OCI-LY1 (cell line): ENCODE measurements at regions not wholly inside any gene's neighbourhood (a gene's known extent, or its start where the extent isn't known, plus 50 kb on each side); places are given as distances from the start of the nearest gene placed in this dataset.

Experiments used
- H2AFZ ChIP-seq: fragments of 200-600 bp; sonication (generic), shearing (Covaris generic); 2 replicates; pipeline ENCODE4 v1.6.0; 2014; ENCODE audit warnings: antibody characterized with exemption, mild to moderate bottlenecking, low read length
- H3F3A ChIP-seq: fragments of 200-600 bp; sonication (generic), shearing (Covaris generic); 2 replicates; pipeline ENCODE4 v1.6.0; 2014; ENCODE audit warnings: mild to moderate bottlenecking, antibody characterized with exemption, low read length, moderate library complexity; ENCODE audit not compliant: insufficient read depth
- H3K27ac ChIP-seq: fragments of 200-600 bp; sonication (generic); 2 replicates; pipeline ENCODE4 v1.5.1; 2014; ENCODE audit warnings: low read length, mixed run types, mild to moderate bottlenecking, low read depth; ENCODE audit not compliant: poor library complexity, severe bottlenecking
- H3K27me3 ChIP-seq: fragments of 200-600 bp; sonication (generic); 2 replicates; pipeline ENCODE4 v1.6.0; 2014; ENCODE audit warnings: antibody characterized with exemption, mild to moderate bottlenecking, low read length, moderate library complexity; ENCODE audit not compliant: insufficient read depth
- H3K36me3 ChIP-seq: fragments of 200-600 bp; sonication (generic); 2 replicates; pipeline ENCODE4 v1.6.1; 2014; ENCODE audit warnings: mild to moderate bottlenecking, antibody characterized with exemption, low read length, moderate library complexity, mixed read lengths; ENCODE audit not compliant: insufficient read depth
- H3K4me1 ChIP-seq: fragments of 200-600 bp; sonication (generic); 2 replicates; pipeline ENCODE4 v1.5.1; 2014; ENCODE audit warnings: mild to moderate bottlenecking, low read length, moderate library complexity; ENCODE audit not compliant: insufficient read depth, severe bottlenecking
- H3K4me2 ChIP-seq: fragments of 200-600 bp; sonication (generic), shearing (Covaris generic); 2 replicates; pipeline ENCODE4 v1.6.1; 2014; ENCODE audit warnings: low read length
- H3K4me3 ChIP-seq: fragments of 200-600 bp; sonication (generic); 2 replicates; pipeline ENCODE4 v1.5.1; 2014; ENCODE audit warnings: low read length, low read depth, mild to moderate bottlenecking, mixed read lengths; ENCODE audit not compliant: poor library complexity, severe bottlenecking
- H3K79me2 ChIP-seq: fragments of 200-600 bp; shearing (Covaris generic); 2 replicates; pipeline ENCODE4 v1.6.1; 2016; ENCODE audit warnings: mixed run types, low read length, mixed read lengths; ENCODE audit not compliant: insufficient read depth
- H3K9ac ChIP-seq: fragments of 200-600 bp; sonication (generic), shearing (Covaris generic); 2 replicates; pipeline ENCODE4 v1.6.1; 2014; ENCODE audit warnings: mild to moderate bottlenecking, low read length, mixed read lengths
- H3K9me2 ChIP-seq: fragments of 200-600 bp; sonication (generic), shearing (Covaris generic); 2 replicates; pipeline ENCODE4 v1.6.1; 2014; ENCODE audit warnings: low read depth, mild to moderate bottlenecking, low read length, mixed read lengths
- H3K9me3 ChIP-seq: fragments of 200-600 bp; shearing (Covaris generic); 2 replicates; pipeline ENCODE4 v1.6.1; 2014; ENCODE audit warnings: low read length, mixed read lengths
- H4K20me1 ChIP-seq: fragments of 200-600 bp; sonication (generic), shearing (Covaris generic); 2 replicates; pipeline ENCODE4 v1.6.0; 2016; ENCODE audit warnings: mild to moderate bottlenecking, low read length; ENCODE audit not compliant: insufficient read depth
- EZH2 ChIP-seq: fragments of 200-600 bp; sonication (generic), shearing (Covaris generic); IDR thresholded peaks from 2 replicates; pipeline ENCODE4 v1.8.0; 2017; ENCODE audit warnings: borderline replicate concordance, mixed run types, mild to moderate bottlenecking, antibody characterized with exemption, low read length, moderate library complexity, mixed read lengths
- TF ChIP-seq, protein P1 (sequence below): fragments of 200-600 bp; sonication (generic), shearing (Covaris generic); IDR thresholded peaks from 2 replicates; pipeline ENCODE4 v1.5.1; 2017; ENCODE audit warnings: mild to moderate bottlenecking, antibody characterized with exemption, low read length, moderate library complexity, mixed read lengths

GRCh38 chr15:62599791-62600777 lies 435.0 kb upstream of the C2CD4B start:
- Histone ChIP-seq H3K4me3 (no peak overlapping the region), H2AFZ (no peak overlapping the region), H3K27me3 (no peaks in the 10 kb centered on the region), H3K9ac (no peak overlapping the region), H3K27ac (no peak overlapping the region), H3K9me3 (no peaks in the 10 kb centered on the region), H4K20me1 (no peaks in the 10 kb centered on the region), H3K4me2 (no peak overlapping the region), H3K9me2 (no peaks in the 10 kb centered on the region), H3K4me1 (no peaks in the 10 kb centered on the region), H3K36me3 (no peaks in the 10 kb centered on the region), H3K79me2 (no peaks in the 10 kb centered on the region), H3F3A (no peaks in the 10 kb centered on the region)
- TF ChIP-seq, protein P1, sequence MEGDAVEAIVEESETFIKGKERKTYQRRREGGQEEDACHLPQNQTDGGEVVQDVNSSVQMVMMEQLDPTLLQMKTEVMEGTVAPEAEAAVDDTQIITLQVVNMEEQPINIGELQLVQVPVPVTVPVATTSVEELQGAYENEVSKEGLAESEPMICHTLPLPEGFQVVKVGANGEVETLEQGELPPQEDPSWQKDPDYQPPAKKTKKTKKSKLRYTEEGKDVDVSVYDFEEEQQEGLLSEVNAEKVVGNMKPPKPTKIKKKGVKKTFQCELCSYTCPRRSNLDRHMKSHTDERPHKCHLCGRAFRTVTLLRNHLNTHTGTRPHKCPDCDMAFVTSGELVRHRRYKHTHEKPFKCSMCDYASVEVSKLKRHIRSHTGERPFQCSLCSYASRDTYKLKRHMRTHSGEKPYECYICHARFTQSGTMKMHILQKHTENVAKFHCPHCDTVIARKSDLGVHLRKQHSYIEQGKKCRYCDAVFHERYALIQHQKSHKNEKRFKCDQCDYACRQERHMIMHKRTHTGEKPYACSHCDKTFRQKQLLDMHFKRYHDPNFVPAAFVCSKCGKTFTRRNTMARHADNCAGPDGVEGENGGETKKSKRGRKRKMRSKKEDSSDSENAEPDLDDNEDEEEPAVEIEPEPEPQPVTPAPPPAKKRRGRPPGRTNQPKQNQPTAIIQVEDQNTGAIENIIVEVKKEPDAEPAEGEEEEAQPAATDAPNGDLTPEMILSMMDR: no peak
- no peak for TF ChIP-seq EZH2

DNA sequence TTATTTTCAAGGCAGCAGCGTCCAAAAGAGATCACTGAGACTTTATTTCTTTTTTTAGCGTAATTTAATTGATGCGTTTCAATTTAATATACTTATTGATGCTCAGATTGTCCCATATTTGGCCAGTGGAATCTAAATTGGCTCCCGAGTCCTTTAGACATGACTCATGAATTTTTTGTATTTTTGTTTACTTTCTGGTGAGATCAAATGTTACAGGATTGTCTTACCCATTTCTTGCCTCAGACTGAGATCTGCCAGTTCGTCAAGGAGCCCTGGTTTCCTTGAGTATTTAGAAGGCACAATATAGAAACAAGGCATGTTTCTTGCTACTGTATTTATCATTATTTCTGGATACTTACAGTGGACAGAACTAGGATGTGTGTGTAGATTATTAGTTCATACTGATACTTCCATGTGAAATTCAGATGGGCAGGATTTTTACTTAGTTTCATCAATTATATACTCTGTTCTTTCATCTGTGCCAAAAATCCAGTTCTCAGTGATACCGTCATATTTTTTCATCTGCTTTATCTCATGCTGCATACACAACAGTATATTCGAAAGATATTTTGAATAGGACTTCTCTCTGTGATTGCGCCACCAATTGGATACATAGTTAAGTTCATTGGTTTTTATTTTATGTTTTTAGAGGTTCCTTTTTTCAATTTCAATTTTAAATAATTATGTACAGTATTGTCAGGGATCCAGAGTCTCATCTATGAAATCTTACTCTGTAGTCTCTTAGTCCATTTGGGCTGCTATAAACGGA lies 436.9 kb upstream of the C2CD4B start:
- no peak overlapping the region for H3K27ac ChIP-seq
- no peak overlapping the region for H2AFZ ChIP-seq
- H3K4me3 ChIP-seq: no peak overlapping the region
- no peaks in the 10 kb centered on the region for H3K36me3 ChIP-seq
- H3K9ac ChIP-seq: no peak overlapping the region
- H3K27me3 ChIP-seq: no peaks in the 10 kb centered on the region
- no peaks in the 10 kb centered on the region for H4K20me1 ChIP-seq
- H3K9me3 ChIP-seq: no peaks in the 10 kb centered on the region
- no peak overlapping the region for H3K4me2 ChIP-seq
- no peaks in the 10 kb centered on the region for H3K79me2 ChIP-seq
- TF ChIP-seq EZH2: no peak
- TF ChIP-seq, protein P1: no peak
- no peaks in the 10 kb centered on the region for H3K4me1 ChIP-seq
- no peaks in the 10 kb centered on the region for H3F3A ChIP-seq
- H3K9me2 ChIP-seq: no peaks in the 10 kb centered on the region

DNA sequence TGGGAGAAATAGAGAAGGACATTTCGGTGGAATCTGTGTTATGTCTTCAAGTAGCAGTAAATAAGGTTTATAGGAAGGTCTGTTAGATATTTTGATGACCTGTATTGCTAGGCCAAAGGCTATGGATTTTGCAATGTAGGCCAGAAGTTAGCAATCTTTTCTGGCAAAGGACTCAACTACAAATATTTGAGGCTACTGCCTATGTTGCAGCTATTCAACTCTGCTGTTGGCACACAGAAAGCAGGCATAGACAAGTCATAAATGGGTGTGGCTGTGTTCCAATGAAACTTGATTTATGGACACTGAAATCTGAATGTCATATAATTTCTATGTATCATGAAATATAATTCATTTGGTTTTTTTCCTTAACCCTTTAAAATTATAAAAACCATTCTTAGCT lies 438.7 kb upstream of the C2CD4B start:
- no peaks in the 10 kb centered on the region for H3K36me3 ChIP-seq
- H3K9me2 ChIP-seq: no peaks in the 10 kb centered on the region
- no peaks in the 10 kb centered on the region for H3F3A ChIP-seq
- H3K9ac ChIP-seq: no peak overlapping the region
- no peaks in the 10 kb centered on the region for H3K9me3 ChIP-seq
- H3K4me1 ChIP-seq: no peaks in the 10 kb centered on the region
- no peak overlapping the region for H3K27ac ChIP-seq
- no peak overlapping the region for H3K4me3 ChIP-seq
- no peaks in the 10 kb centered on the region for H3K27me3 ChIP-seq
- H2AFZ ChIP-seq: no peak overlapping the region
- no peak overlapping the region for H3K4me2 ChIP-seq
- H4K20me1 ChIP-seq: no peaks in the 10 kb centered on the region
- no peaks in the 10 kb centered on the region for H3K79me2 ChIP-seq
- TF ChIP-seq, protein P1: no peak
- no peak for TF ChIP-seq EZH2
